ENCODE measurements at regions not wholly inside any gene's neighbourhood (a gene's known extent, or its start where the extent isn't known, plus 50 kb on each side); places are given as distances from the start of the nearest gene placed in this dataset.

- Histone ChIP-seq H3K36me3 (ENCODE audit: control insufficient read depth in 1 of 2, insufficient read depth in 2 of 2, low read length in 2 of 2) (no peaks in the 10 kb centered on the region), H3K4me1 (ENCODE audit: control insufficient read depth in 1 of 2, insufficient read depth in 2 of 2, low read length in 2 of 2) (peaks cover 5 to 24% of the 10 kb centered on the region in 2 donors), H3K4me3 (ENCODE audit: low read depth in 1 of 2, low read length in 2 of 2) (no peak overlapping the region), H3K27ac (ENCODE audit: low read length) (no peak overlapping the region), H3K27me3 (ENCODE audit: low read depth, low read length) (no peaks in the 10 kb centered on the region), H3K9me3 (ENCODE audit: control insufficient read depth in 1 of 2, low read length in 2 of 2) (no peaks in the 10 kb centered on the region)
Observed at GRCh38 chr2:8146132-8147005, 535.5 kb upstream of the ID2 start.

- no peaks in the 10 kb centered on the region for H3K36me3 ChIP-seq (ENCODE audit: control insufficient read depth in 1 of 2, insufficient read depth in 2 of 2, low read length in 2 of 2)
- H3K4me1 ChIP-seq (ENCODE audit: control insufficient read depth in 1 of 2, insufficient read depth in 2 of 2, low read length in 2 of 2) = peaks cover 5 to 18% of the 10 kb centered on the region in 2 donors
- no peak overlapping the region for H3K27ac ChIP-seq (ENCODE audit: low read length)
- no peak overlapping the region for H3K4me3 ChIP-seq (ENCODE audit: low read depth in 1 of 2, low read length in 2 of 2)
- H3K9me3 ChIP-seq (ENCODE audit: control insufficient read depth in 1 of 2, low read length in 2 of 2) = no peaks in the 10 kb centered on the region
- no peaks in the 10 kb centered on the region for H3K27me3 ChIP-seq (ENCODE audit: low read depth, low read length)
Observed at GRCh38 chr2:8148260-8149006, 533.4 kb upstream of the ID2 start.

- H3K9me3 ChIP-seq (ENCODE audit: control insufficient read depth in 1 of 2, low read length in 2 of 2) = no peaks in the 10 kb centered on the region
- H3K27ac ChIP-seq (ENCODE audit: low read length) = no peak overlapping the region
- no peaks in the 10 kb centered on the region for H3K36me3 ChIP-seq (ENCODE audit: control insufficient read depth in 1 of 2, insufficient read depth in 2 of 2, low read length in 2 of 2)
- no peak overlapping the region for H3K4me3 ChIP-seq (ENCODE audit: low read depth in 1 of 2, low read length in 2 of 2)
- H3K27me3 ChIP-seq (ENCODE audit: low read depth, low read length) = no peaks in the 10 kb centered on the region
- H3K4me1 ChIP-seq (ENCODE audit: control insufficient read depth in 1 of 2, insufficient read depth in 2 of 2, low read length in 2 of 2) = peaks cover 5 to 18% of the 10 kb centered on the region in 2 donors
Observed at GRCh38 chr2:8149007-8149405, 532.9 kb upstream of the ID2 start.

- Histone ChIP-seq H3K4me3 (ENCODE audit: low read depth in 1 of 2, low read length in 2 of 2) (no peak overlapping the region), H3K9me3 (ENCODE audit: control insufficient read depth in 1 of 2, low read length in 2 of 2) (no peaks in the 10 kb centered on the region), H3K27me3 (ENCODE audit: low read depth, low read length) (no peaks in the 10 kb centered on the region), H3K4me1 (ENCODE audit: control insufficient read depth in 1 of 2, insufficient read depth in 2 of 2, low read length in 2 of 2) (peaks cover 0 to 18% of the 10 kb centered on the region in 2 donors), H3K36me3 (ENCODE audit: control insufficient read depth in 1 of 2, insufficient read depth in 2 of 2, low read length in 2 of 2) (no peaks in the 10 kb centered on the region), H3K27ac (ENCODE audit: low read length) (no peak overlapping the region)
Observed at GRCh38 chr2:8149985-8150539, 531.8 kb upstream of the ID2 start.

- peaks cover 0 to 10% of the 10 kb centered on the region in 2 donors for H3K4me1 ChIP-seq (ENCODE audit: control insufficient read depth in 1 of 2, insufficient read depth in 2 of 2, low read length in 2 of 2)
- H3K4me3 ChIP-seq (ENCODE audit: low read depth in 1 of 2, low read length in 2 of 2) = no peak overlapping the region
- no peaks in the 10 kb centered on the region for H3K9me3 ChIP-seq (ENCODE audit: control insufficient read depth in 1 of 2, low read length in 2 of 2)
- no peaks in the 10 kb centered on the region for H3K36me3 ChIP-seq (ENCODE audit: control insufficient read depth in 1 of 2, insufficient read depth in 2 of 2, low read length in 2 of 2)
- no peak overlapping the region for H3K27ac ChIP-seq (ENCODE audit: low read length)
- no peaks in the 10 kb centered on the region for H3K27me3 ChIP-seq (ENCODE audit: low read depth, low read length)
Observed at GRCh38 chr2:8151888-8152287, 530.0 kb upstream of the ID2 start.

GRCh38 chr2:8152392-8153257, 529.2 kb upstream of the ID2 start:
- H3K27ac ChIP-seq (ENCODE audit: low read length) = no peak overlapping the region
- no peaks in the 10 kb centered on the region for H3K36me3 ChIP-seq (ENCODE audit: control insufficient read depth in 1 of 2, insufficient read depth in 2 of 2, low read length in 2 of 2)

GRCh38 chr2:8153258-8153718, 528.6 kb upstream of the ID2 start:
- H3K27me3 ChIP-seq (ENCODE audit: low read depth, low read length) = no peaks in the 10 kb centered on the region
- peaks cover 0 to 10% of the 10 kb centered on the region in 2 donors for H3K4me1 ChIP-seq (ENCODE audit: control insufficient read depth in 1 of 2, insufficient read depth in 2 of 2, low read length in 2 of 2)
- no peaks in the 10 kb centered on the region for H3K36me3 ChIP-seq (ENCODE audit: control insufficient read depth in 1 of 2, insufficient read depth in 2 of 2, low read length in 2 of 2)

More at GRCh38 chr2:8152392-8153257, 529.2 kb upstream of the ID2 start:
- Histone ChIP-seq H3K9me3 (ENCODE audit: control insufficient read depth in 1 of 2, low read length in 2 of 2) (no peaks in the 10 kb centered on the region), H3K4me1 (ENCODE audit: control insufficient read depth in 1 of 2, insufficient read depth in 2 of 2, low read length in 2 of 2) (peaks cover 0 to 10% of the 10 kb centered on the region in 2 donors), H3K4me3 (ENCODE audit: low read depth in 1 of 2, low read length in 2 of 2) (no peak overlapping the region), H3K27me3 (ENCODE audit: low read depth, low read length) (no peaks in the 10 kb centered on the region)

GRCh38 chr2:8154270-8154669, 527.6 kb upstream of the ID2 start:
- Histone ChIP-seq H3K4me1 (ENCODE audit: control insufficient read depth in 1 of 2, insufficient read depth in 2 of 2, low read length in 2 of 2) (peaks cover 0 to 10% of the 10 kb centered on the region in 2 donors), H3K4me3 (ENCODE audit: low read depth in 1 of 2, low read length in 2 of 2) (no peak overlapping the region), H3K27me3 (ENCODE audit: low read depth, low read length) (no peaks in the 10 kb centered on the region), H3K27ac (ENCODE audit: low read length) (no peak overlapping the region), H3K9me3 (ENCODE audit: control insufficient read depth in 1 of 2, low read length in 2 of 2) (no peaks in the 10 kb centered on the region), H3K36me3 (ENCODE audit: control insufficient read depth in 1 of 2, insufficient read depth in 2 of 2, low read length in 2 of 2) (no peaks in the 10 kb centered on the region)

More at GRCh38 chr2:8153258-8153718, 528.6 kb upstream of the ID2 start:
- no peaks in the 10 kb centered on the region for H3K9me3 ChIP-seq (ENCODE audit: control insufficient read depth in 1 of 2, low read length in 2 of 2)
- H3K27ac ChIP-seq (ENCODE audit: low read length) = no peak overlapping the region
- no peak overlapping the region for H3K4me3 ChIP-seq (ENCODE audit: low read depth in 1 of 2, low read length in 2 of 2)

GRCh38 chr2:8154936-8155335, 526.9 kb upstream of the ID2 start:
- Histone ChIP-seq H3K36me3 (ENCODE audit: control insufficient read depth in 1 of 2, insufficient read depth in 2 of 2, low read length in 2 of 2) (no peaks in the 10 kb centered on the region), H3K4me1 (ENCODE audit: control insufficient read depth in 1 of 2, insufficient read depth in 2 of 2, low read length in 2 of 2) (peaks cover 0 to 5% of the 10 kb centered on the region in 2 donors), H3K27ac (ENCODE audit: low read length) (no peak overlapping the region), H3K9me3 (ENCODE audit: control insufficient read depth in 1 of 2, low read length in 2 of 2) (no peaks in the 10 kb centered on the region), H3K4me3 (ENCODE audit: low read depth in 1 of 2, low read length in 2 of 2) (no peak overlapping the region), H3K27me3 (ENCODE audit: low read depth, low read length) (no peaks in the 10 kb centered on the region)

- Histone ChIP-seq H3K4me1 (ENCODE audit: control insufficient read depth in 1 of 2, insufficient read depth in 2 of 2, low read length in 2 of 2) (no peaks in the 10 kb centered on the region), H3K4me3 (ENCODE audit: low read depth in 1 of 2, low read length in 2 of 2) (no peak overlapping the region), H3K9me3 (ENCODE audit: control insufficient read depth in 1 of 2, low read length in 2 of 2) (no peaks in the 10 kb centered on the region), H3K27me3 (ENCODE audit: low read depth, low read length) (no peaks in the 10 kb centered on the region), H3K27ac (ENCODE audit: low read length) (no peak overlapping the region), H3K36me3 (ENCODE audit: control insufficient read depth in 1 of 2, insufficient read depth in 2 of 2, low read length in 2 of 2) (no peaks in the 10 kb centered on the region)
Observed at GRCh38 chr2:8157621-8158430, 524.0 kb upstream of the ID2 start.

Measured in muscle layer of duodenum (tissue), 2 donors.